Trophoblast cell (in vitro differentiated cells and primary cell): ENCODE measurements at regions not wholly inside any gene's neighbourhood (a gene's known extent, or its start where the extent isn't known, plus 50 kb on each side); places are given as distances from the start of the nearest gene placed in this dataset.

ENCODE experiments used
- DNase-seq, 2 donors: peaks; one replicate each; pipeline ENCODE4 v3.0.0-alpha.2; 2016
- H2AFZ ChIP-seq: 2 replicates; pipeline ENCODE4 v1.6.1; 2013; ENCODE audit warnings: low read length, moderate library complexity, mild to moderate bottlenecking; ENCODE audit not compliant: insufficient read depth, poor library complexity
- H2AK5ac ChIP-seq: 2 replicates; pipeline ENCODE4 v1.6.1; 2013; ENCODE audit warnings: mild to moderate bottlenecking, low read length
- H2BK120ac ChIP-seq: 2 replicates; pipeline ENCODE4 v1.6.1; 2013; ENCODE audit warnings: low read length, mild to moderate bottlenecking, moderate library complexity; ENCODE audit not compliant: insufficient read depth, poor library complexity
- H2BK12ac ChIP-seq: 2 replicates; pipeline ENCODE4 v1.6.1; 2013; ENCODE audit warnings: mild to moderate bottlenecking, low read length, moderate library complexity
- H2BK5ac ChIP-seq: 2 replicates; pipeline ENCODE4 v1.6.1; 2013; ENCODE audit warnings: low read length, low read depth, moderate library complexity, mild to moderate bottlenecking; ENCODE audit not compliant: poor library complexity
- H3K14ac ChIP-seq: 2 replicates; pipeline ENCODE4 v1.6.1; 2013; ENCODE audit warnings: mild to moderate bottlenecking, low read length
- H3K18ac ChIP-seq: 2 replicates; pipeline ENCODE4 v1.6.1; 2013; ENCODE audit warnings: mild to moderate bottlenecking, low read length
- H3K23ac ChIP-seq: 2 replicates; pipeline ENCODE4 v1.6.1; 2013; ENCODE audit warnings: low read length
- H3K27ac ChIP-seq: 2 replicates; pipeline ENCODE4 v1.5.1; 2013; ENCODE audit warnings: low read depth, mild to moderate bottlenecking, inconsistent platforms, low read length, moderate library complexity
- H3K27me3 ChIP-seq: 2 replicates; pipeline ENCODE4 v1.6.1; 2013; ENCODE audit warnings: inconsistent platforms, mild to moderate bottlenecking, low read length, moderate library complexity; ENCODE audit not compliant: insufficient read depth
- H3K36me3 ChIP-seq, 2 experiments: 1 replicate in 1 of 2; 2 replicates in 1 of 2; pipeline ENCODE4 v1.6.1; 2013; ENCODE audit warnings: low read length in 2 of 2, mild to moderate bottlenecking in 2 of 2, moderate library complexity in 1 of 2; ENCODE audit not compliant: insufficient read depth in 2 of 2, control insufficient read depth in 1 of 2
- H3K4ac ChIP-seq: 2 replicates; pipeline ENCODE4 v1.6.1; 2013; ENCODE audit warnings: low read depth, mild to moderate bottlenecking, low read length, moderate library complexity
- H3K4me1 ChIP-seq, 2 experiments: 1 replicate in 1 of 2; 2 replicates in 1 of 2; pipeline ENCODE4 v1.6.1; 2013; ENCODE audit warnings: low read length in 2 of 2, mild to moderate bottlenecking in 2 of 2, moderate library complexity in 1 of 2; ENCODE audit not compliant: insufficient read depth in 2 of 2, control insufficient read depth in 1 of 2
- H3K4me2 ChIP-seq: 2 replicates; pipeline ENCODE4 v1.6.1; 2013; ENCODE audit warnings: inconsistent platforms, mild to moderate bottlenecking, low read length, moderate library complexity
- H3K4me3 ChIP-seq: 2 replicates; pipeline ENCODE4 v1.5.1; 2013; ENCODE audit warnings: mild to moderate bottlenecking, low read depth, low read length, inconsistent platforms
- H3K79me1 ChIP-seq: one replicate; pipeline ENCODE4 v1.6.1; 2013; ENCODE audit warnings: low read length
- H3K79me2 ChIP-seq: 2 replicates; pipeline ENCODE4 v1.6.1; 2013; ENCODE audit warnings: low read length, mild to moderate bottlenecking; ENCODE audit not compliant: control insufficient read depth, insufficient read depth, poor library complexity
- H3K9ac ChIP-seq: 2 replicates; pipeline ENCODE4 v1.6.1; 2013; ENCODE audit warnings: mild to moderate bottlenecking, low read length
- H3K9me3 ChIP-seq: 2 replicates; pipeline ENCODE4 v1.6.1; 2013; ENCODE audit warnings: low read depth, mild to moderate bottlenecking, control low read depth, inconsistent platforms, low read length; ENCODE audit not compliant: insufficient read depth
- H4K12ac ChIP-seq: 2 replicates; pipeline ENCODE4 v1.6.1; 2013; ENCODE audit warnings: low read depth, mild to moderate bottlenecking, low read length, moderate library complexity
- H4K8ac ChIP-seq: 2 replicates; pipeline ENCODE4 v1.6.1; 2013; ENCODE audit warnings: low read depth, mild to moderate bottlenecking, low read length, moderate library complexity
- H4K91ac ChIP-seq: one replicate; pipeline ENCODE4 v1.6.1; 2013; ENCODE audit warnings: low read depth, mild to moderate bottlenecking, low read length, moderate library complexity
- WGBS: extraction: QIAGEN DNeasy Blood & Tissue Kit; methylation state at CpG from one replicate; pipeline ENCODE4 v1.1.7; 2013; ENCODE audit warnings: missing lambda C conversion rate; ENCODE audit not compliant: insufficient read length, insufficient coverage; ENCODE audit errors: extremely low coverage; 5-methylcytosine and 5-hydroxymethylcytosine counted together

DNA sequence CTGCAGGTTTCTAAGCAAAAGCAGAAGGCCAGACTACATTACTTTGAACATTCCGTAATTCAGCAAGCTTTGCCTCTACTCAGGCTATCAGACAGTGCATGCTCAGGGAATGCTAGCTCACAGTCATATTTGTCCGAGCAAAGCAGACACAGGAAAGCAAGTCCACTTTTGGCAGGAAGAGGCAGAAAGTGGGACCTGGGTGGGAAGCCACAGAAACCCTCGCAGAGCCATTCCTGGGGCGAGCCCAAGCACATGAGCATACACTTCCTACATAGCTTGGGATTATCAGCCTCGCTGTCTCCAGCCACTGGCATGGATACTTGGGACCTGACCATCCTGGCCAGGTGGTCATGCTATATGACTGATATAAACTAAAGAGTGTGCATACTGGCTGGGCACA, 113.3 kb downstream of the TRIM29 start:
- Histone ChIP-seq H3K36me3 (no peaks in the 10 kb centered on the region), H3K4me3 (no peak overlapping the region), H4K12ac (no peak overlapping the region), H3K27ac (peak overlapping the region; percentile 80), H2BK120ac (peak overlapping the region; percentile 93), H3K18ac (peak overlapping the region; percentile 55), H2AK5ac (no peak overlapping the region), H3K9me3 (no peaks in the 10 kb centered on the region), H4K91ac (peak overlapping the region; percentile 94), H3K4me2 (no peak overlapping the region), H3K27me3 (no peaks in the 10 kb centered on the region), H3K79me1 (peaks cover 24% of the 10 kb centered on the region), H3K23ac (no peak overlapping the region), H2BK12ac (peak overlapping the region; percentile 55), H3K4ac (peak overlapping the region; percentile 2), H3K9ac (no peak overlapping the region), H2AFZ (no peak overlapping the region), H3K4me1 (peaks cover 24 to 30% of the 10 kb centered on the region in 2 experiments), H2BK5ac (peak overlapping the region; percentile 90), H3K14ac (peak overlapping the region; percentile 67), H4K8ac (peak overlapping the region; percentile 55), H3K79me2 (no peaks in the 10 kb centered on the region)
- DNase-seq, result no peak
- no CpG with 5 or more reads among the region's 5 CpGs for WGBS

GRCh38 chr11:120024046-120024445, 113.9 kb downstream of the TRIM29 start:
- DNase-seq, result no peak
- H4K91ac ChIP-seq, result peak overlapping the region; percentile 15
- peaks cover 27% of the 10 kb centered on the region for H3K79me1 ChIP-seq
- peak overlapping the region; percentile 18 for H2BK5ac ChIP-seq
- peak overlapping the region; percentile 49 for H4K8ac ChIP-seq
- H3K4me3 ChIP-seq, result no peak overlapping the region
- H3K18ac ChIP-seq, result no peak overlapping the region
- H4K12ac ChIP-seq, result no peak overlapping the region
- no peaks in the 10 kb centered on the region for H3K79me2 ChIP-seq
- H3K4ac ChIP-seq, result no peak overlapping the region
- no peaks in the 10 kb centered on the region for H3K27me3 ChIP-seq
- no peak overlapping the region for H3K23ac ChIP-seq
- peak overlapping the region; percentile 40 for H2BK120ac ChIP-seq
- H3K9ac ChIP-seq, result no peak overlapping the region
- WGBS, result no CpG with 5 or more reads among the region's 4 CpGs
- H3K14ac ChIP-seq, result no peak overlapping the region
- H3K9me3 ChIP-seq, result no peaks in the 10 kb centered on the region
- H2AFZ ChIP-seq, result no peak overlapping the region
- H3K36me3 ChIP-seq, result no peaks in the 10 kb centered on the region
- no peak overlapping the region for H3K4me2 ChIP-seq
- peak overlapping the region; percentile 51 for H2BK12ac ChIP-seq
- no peak overlapping the region for H3K27ac ChIP-seq
- H2AK5ac ChIP-seq, result peak overlapping the region; percentile 70
- H3K4me1 ChIP-seq, result peaks cover 28 to 33% of the 10 kb centered on the region in 2 experiments

GRCh38 chr11:120023551-120023950, 114.4 kb downstream of the TRIM29 start:
- no peak overlapping the region for H3K14ac ChIP-seq
- no peak overlapping the region for H3K4me3 ChIP-seq
- no peaks in the 10 kb centered on the region for H3K9me3 ChIP-seq
- no peak overlapping the region for H3K27ac ChIP-seq
- peak overlapping the region; percentile 33 for H2BK120ac ChIP-seq
- no peak overlapping the region for H2BK5ac ChIP-seq
- no peak overlapping the region for H3K4me2 ChIP-seq
- H4K91ac ChIP-seq, result peak overlapping the region; percentile 15
- no peak overlapping the region for H3K18ac ChIP-seq
- no peak overlapping the region for H2AK5ac ChIP-seq
- no CpG with 5 or more reads among the region's 5 CpGs for WGBS
- DNase-seq, result no peak
- no peaks in the 10 kb centered on the region for H3K36me3 ChIP-seq
- no peak overlapping the region for H2AFZ ChIP-seq
- peaks cover 28 to 33% of the 10 kb centered on the region in 2 experiments for H3K4me1 ChIP-seq
- no peaks in the 10 kb centered on the region for H3K79me2 ChIP-seq
- H2BK12ac ChIP-seq, result peak overlapping the region; percentile 32
- no peak overlapping the region for H4K8ac ChIP-seq
- H4K12ac ChIP-seq, result no peak overlapping the region
- no peaks in the 10 kb centered on the region for H3K27me3 ChIP-seq
- H3K79me1 ChIP-seq, result peaks cover 27% of the 10 kb centered on the region
- no peak overlapping the region for H3K23ac ChIP-seq
- H3K4ac ChIP-seq, result no peak overlapping the region
- no peak overlapping the region for H3K9ac ChIP-seq

DNA sequence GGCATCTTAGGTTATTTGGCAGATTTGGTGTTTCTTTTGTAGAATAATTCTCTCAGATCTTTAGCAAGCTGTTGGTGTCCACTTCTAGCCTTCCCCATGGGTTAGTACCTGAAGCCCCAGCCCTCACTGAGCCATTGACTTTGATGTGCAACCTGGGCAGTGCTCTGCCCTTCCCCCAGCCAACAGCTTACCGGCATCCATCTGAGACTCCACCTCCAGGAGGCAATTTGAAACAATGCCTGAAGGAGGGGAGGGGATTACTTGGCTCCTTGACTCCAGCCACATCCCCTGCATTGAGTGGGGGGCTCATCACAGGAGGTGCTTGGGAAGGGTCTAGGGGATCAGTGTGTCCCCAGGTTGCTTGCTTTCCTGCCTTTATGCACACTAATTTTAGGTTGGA, 114.8 kb downstream of the TRIM29 start:
- Histone ChIP-seq H3K4me3 (no peak overlapping the region), H3K4me1 (peaks cover 28 to 33% of the 10 kb centered on the region in 2 experiments), H2AK5ac (no peak overlapping the region), H3K4ac (no peak overlapping the region), H3K4me2 (no peak overlapping the region), H2BK5ac (no peak overlapping the region), H2AFZ (no peak overlapping the region), H4K8ac (no peak overlapping the region), H4K91ac (peak overlapping the region; percentile 11), H3K79me2 (no peaks in the 10 kb centered on the region), H3K23ac (no peak overlapping the region), H3K14ac (no peak overlapping the region), H2BK120ac (peak overlapping the region; percentile 33), H3K9ac (no peak overlapping the region), H3K27ac (no peak overlapping the region), H3K9me3 (no peaks in the 10 kb centered on the region), H3K79me1 (peaks cover 27% of the 10 kb centered on the region), H2BK12ac (peak overlapping the region; percentile 32), H4K12ac (no peak overlapping the region), H3K27me3 (no peaks in the 10 kb centered on the region), H3K36me3 (no peaks in the 10 kb centered on the region), H3K18ac (no peak overlapping the region)
- no CpG with 5 or more reads among the region's 1 CpG for WGBS
- DNase-seq, result no peak
